HG03521 (cell line): ENCODE measurements at regions not wholly inside any gene's neighbourhood (a gene's known extent, or its start where the extent isn't known, plus 50 kb on each side); places are given as distances from the start of the nearest gene placed in this dataset.
"Not testable (repeated sequence)": the region's sequence is repeated elsewhere in the genome, so short reads cannot be mapped to it uniquely, and the experiment has no call there.

ENCODE experiments used
- ATAC-seq: cut with Tn5 transposase; IDR thresholded peaks from one replicate; pipeline ENCODE4 v1.9.1; 2021; ENCODE audit warnings: mild to moderate bottlenecking, moderate library complexity; ENCODE audit not compliant: unreplicated experiment

DNA sequence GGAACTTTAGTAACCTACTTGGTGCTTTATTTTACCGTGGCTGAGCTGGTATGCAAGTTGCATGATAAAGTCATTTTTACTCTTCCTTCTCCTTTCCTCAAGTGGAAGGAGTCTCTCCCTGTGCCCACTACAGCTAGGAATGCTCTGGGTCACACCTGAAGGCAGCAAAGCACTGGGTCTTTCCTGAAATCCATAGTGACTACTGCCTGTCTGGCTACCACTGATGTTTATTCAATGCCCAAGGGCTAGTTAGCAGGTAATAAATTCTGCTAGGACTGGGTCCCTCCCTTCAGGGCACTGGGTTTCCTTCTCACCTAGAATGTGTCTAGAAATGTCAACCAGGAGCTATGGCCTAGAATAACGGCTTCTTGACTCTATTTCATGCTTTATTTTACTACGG lies 1081.4 kb downstream of the FAT4 start:
- no peak for ATAC-seq

DNA sequence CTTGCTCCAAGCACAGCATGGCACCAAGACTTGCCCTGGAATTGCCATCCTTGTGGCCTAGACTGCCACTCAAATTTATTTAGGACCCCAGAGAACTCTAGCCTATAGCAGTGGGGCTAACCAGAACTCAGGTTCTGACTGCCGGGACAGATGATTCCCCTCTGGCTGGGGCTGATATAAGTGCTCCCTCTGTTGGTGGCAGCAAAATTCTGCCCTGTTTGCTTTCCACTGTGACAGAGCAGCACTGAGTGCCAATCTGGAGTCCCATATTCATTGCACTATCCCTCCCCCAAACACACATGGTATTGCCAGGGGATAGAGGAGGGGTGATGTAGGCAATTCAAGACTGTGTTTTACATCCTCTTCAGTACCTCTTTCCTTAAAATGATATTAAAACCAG lies 1081.9 kb downstream of the FAT4 start:
- ATAC-seq = no peak

DNA sequence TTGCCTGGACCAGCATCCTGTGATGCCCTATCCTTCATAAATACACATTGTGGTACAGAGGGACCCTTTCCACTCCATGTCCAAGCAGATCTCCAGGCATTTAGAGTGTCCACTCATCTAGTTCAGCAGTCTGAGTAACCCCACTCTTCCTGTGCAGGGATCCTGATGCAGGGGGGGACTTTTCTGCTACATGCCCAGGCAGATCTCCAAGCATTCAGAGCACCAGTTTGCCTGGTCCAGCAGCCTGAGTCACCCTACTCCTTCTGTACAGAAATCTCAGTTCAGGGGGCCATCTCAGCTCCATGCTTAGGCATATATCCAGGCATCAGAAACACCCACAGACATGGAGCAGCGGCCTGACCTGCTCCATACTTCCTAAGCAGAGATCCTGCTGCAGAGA lies 1089.8 kb downstream of the FAT4 start:
- no peak for ATAC-seq

GRCh38 chr4:126405369-126405982 lies 1090.7 kb downstream of the FAT4 start:
- no peak for ATAC-seq

- ATAC-seq = no peak
These were observed 1095.0 kb downstream of the FAT4 start for GRCh38 chr4:126409746-126410145.

GRCh38 chr4:126411047-126411446 lies 1096.3 kb downstream of the FAT4 start:
- no peak for ATAC-seq

GRCh38 chr4:126412310-126412709 lies 1097.6 kb downstream of the FAT4 start:
- not testable (repeated sequence) for ATAC-seq

DNA sequence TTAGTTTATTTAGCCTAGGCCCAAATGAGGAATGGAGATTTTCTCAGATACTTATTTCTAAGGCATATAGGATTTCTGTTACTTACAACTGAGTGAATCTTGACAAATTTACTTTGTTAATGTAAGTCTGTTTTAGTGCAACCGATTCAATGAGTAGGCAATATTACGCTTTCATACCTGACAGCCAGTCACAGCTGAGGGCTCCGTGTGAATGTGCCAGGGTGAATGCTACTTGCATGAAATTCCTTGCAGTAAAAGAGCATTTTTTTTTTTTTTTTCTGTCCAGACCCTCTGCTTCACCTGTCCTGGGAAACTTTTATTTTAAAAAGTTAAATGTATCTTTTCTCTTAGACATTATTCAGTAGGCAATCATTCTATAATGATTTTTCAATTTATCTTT lies 1100.0 kb downstream of the FAT4 start:
- no peak for ATAC-seq

GRCh38 chr4:126419266-126419665 lies 1104.5 kb downstream of the FAT4 start:
- ATAC-seq = no peak

DNA sequence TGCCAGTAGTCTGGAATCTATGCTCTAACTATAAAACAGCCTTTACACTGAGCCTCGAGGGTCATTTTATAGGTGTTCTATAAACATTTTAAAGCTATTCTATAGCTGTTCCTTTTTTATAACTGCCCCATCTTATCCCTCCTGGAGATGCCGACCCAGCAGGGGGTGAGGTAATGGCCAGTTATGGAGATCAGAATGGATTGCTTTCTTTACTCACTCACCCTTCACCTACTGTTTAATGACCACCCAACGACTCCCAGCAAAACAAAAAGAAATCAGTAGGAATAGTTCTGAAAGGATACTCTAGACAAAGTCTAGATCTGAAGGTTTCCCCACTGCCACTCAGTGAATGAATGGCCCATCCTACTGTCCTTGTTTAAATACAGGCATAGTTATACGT lies 1113.1 kb downstream of the FAT4 start:
- no peak for ATAC-seq

GRCh38 chr4:126431049-126431448 lies 1116.3 kb downstream of the FAT4 start:
- no peak for ATAC-seq

DNA sequence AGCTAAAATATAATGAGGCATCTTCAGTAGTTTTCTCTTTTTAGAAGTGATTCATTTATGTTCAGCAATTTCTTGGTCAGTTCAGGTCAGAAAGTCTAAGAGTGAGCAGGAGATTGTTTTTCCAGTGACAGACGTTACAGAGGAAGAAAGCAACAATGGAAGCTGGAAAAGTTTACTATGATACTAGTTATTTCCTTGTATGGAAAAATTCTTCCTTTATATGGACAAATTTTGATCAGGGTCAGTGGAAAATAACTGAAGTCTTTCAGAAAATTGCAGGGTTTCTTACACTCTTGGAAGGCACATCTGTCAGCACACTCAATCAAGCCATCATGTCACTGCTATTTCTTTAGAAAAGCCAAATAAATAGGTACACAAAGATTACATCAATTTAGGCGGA lies 1120.7 kb downstream of the FAT4 start:
- no peak for ATAC-seq

- ATAC-seq = no peak
These were observed 1125.5 kb downstream of the FAT4 start for GRCh38 chr4:126440297-126440696.

DNA sequence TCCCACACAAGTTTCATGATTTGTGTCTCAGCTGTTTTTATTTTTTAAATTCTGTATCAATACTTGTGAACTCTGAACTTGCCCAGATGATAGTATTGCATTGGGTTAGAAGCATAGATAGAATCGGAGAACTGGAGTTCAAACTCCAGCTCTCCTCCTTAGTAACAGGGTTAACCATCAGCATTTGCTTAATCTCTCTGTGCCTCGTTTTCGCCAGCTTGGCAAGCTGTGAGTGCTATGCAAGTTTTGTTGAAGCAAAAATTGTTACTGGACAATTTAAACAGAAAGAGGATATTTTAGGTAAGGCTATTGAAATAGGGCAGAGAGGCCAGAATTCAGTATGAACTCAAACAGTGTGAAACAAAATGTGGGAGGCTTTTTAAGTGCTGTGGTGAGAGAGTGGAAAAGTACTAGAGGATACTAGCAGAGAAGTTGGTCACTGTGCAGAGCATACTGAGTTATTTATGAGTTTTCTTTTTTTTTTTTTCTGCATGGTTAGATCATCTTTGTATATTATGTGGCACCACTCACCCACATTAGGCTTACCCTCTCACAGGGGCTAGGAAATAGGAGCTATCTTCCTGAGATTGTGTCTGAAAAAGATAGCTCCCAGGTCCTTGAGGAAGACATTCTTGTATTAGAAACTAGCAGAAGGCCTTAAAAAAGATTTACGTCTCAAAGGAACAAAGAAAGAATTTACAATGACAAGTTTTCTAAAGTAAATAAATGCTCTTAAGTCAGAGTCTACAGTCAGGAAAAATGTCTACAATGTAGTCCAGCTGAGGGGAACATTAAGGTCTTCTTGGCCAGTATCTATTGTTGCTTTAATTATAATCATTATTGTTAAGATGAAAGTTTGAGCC lies 1126.6 kb downstream of the FAT4 start:
- ATAC-seq = no peak

DNA sequence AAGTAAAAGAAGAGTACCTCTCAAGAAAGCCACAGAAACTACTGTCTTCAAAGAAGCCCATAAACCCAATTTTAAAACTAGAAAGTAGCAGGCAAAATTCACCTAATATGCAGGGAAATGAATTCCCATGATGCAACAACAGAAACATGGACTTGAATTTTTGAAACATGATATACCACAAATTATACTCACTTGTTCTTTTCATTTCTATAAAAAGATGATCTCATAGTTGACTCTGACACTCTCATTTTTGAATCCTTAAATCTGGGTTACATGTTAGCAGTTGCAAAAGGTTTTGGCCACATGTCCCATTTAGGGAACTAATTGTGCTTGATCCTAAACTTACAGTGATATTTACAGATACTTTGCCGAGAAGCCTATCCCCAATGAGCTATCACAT lies 1130.8 kb downstream of the FAT4 start:
- ATAC-seq = no peak

GRCh38 chr4:126446917-126447316 lies 1132.2 kb downstream of the FAT4 start:
- ATAC-seq = no peak

- ATAC-seq = no peak
These were observed 1133.5 kb downstream of the FAT4 start for GRCh38 chr4:126448086-126448845.

- ATAC-seq = no peak
These were observed 1136.6 kb downstream of the FAT4 start for GRCh38 chr4:126451237-126451873.

DNA sequence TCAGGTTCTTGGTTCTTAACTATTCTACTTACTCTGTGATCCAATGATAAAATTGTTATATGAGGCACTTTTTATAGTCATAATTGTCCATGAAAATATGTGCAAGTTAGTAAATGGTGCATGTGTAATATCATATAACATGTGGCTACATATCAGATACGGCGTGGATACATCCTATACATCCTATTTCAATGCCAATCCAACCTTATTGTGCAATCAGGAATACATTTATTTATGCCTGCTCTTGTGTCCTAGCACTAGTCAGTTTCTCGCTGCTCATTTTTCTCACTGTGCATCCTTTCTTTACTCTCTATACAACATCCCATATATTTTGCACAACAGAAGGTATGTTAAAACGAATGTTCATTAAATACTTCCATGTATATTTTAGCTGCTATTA lies 1141.1 kb downstream of the FAT4 start:
- no peak for ATAC-seq

GRCh38 chr4:126458993-126459392 lies 1144.2 kb downstream of the FAT4 start:
- ATAC-seq = no peak

- no peak for ATAC-seq
These were observed 1150.6 kb downstream of the FAT4 start for GRCh38 chr4:126465341-126465740.
